ENCODE measurements at regions not wholly inside any gene's neighbourhood (a gene's known extent, or its start where the extent isn't known, plus 50 kb on each side); places are given as distances from the start of the nearest gene placed in this dataset.
"Not testable (repeated sequence)": the region's sequence is repeated elsewhere in the genome, so short reads cannot be mapped to it uniquely, and the experiment has no call there.

DNA sequence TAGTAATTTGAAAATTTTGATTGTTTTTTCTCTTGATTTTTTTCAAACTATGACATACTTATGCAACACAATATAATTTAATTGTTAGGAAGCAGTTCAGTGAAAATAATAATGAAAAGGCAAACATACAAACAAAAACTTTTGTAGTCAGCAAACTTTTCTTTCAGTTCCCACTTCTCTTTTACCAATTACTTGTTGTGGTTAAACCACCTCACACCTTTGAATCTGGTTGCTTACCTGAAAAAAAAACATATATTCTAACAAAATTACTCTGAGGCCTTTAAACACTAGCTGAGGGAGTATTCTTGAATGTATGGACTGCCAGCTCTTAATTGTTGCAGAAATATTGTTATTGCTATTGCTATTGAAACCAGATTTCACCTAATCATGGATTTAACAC is 266.2 kb upstream of the SEMA3C start:
- H3K36me3 ChIP-seq (ENCODE audit: insufficient read depth, low read length) = no peaks in the 10 kb centered on the region
- DNase-seq (ENCODE audit: low read depth) (no peak), FAIRE-seq (no peak)
- Mint-ChIP-seq H3K4me3 (ENCODE audit: unreplicated experiment) (no peak overlapping the region), H3K27ac (ENCODE audit: unreplicated experiment) (no peak overlapping the region), H3K4me1 (ENCODE audit: low read depth, unreplicated experiment) (peaks cover 6% of the 10 kb centered on the region), H3K27me3 (ENCODE audit: low read depth, unreplicated experiment) (no peaks in the 10 kb centered on the region), H3K9me3 (ENCODE audit: unreplicated experiment) (no peaks in the 10 kb centered on the region), H3K36me3 (ENCODE audit: low read depth, unreplicated experiment) (no peaks in the 10 kb centered on the region)
- no peak overlapping the region for H3K9ac ChIP-seq (ENCODE audit: low read length)
- no peaks in the 10 kb centered on the region for H3K9me3 ChIP-seq (ENCODE audit: insufficient read depth, low read depth, low read length)
- H3K4me3 ChIP-seq (ENCODE audit: insufficient read depth, low read depth, low read length) = no peak overlapping the region
- TF ChIP-seq, protein P1, sequence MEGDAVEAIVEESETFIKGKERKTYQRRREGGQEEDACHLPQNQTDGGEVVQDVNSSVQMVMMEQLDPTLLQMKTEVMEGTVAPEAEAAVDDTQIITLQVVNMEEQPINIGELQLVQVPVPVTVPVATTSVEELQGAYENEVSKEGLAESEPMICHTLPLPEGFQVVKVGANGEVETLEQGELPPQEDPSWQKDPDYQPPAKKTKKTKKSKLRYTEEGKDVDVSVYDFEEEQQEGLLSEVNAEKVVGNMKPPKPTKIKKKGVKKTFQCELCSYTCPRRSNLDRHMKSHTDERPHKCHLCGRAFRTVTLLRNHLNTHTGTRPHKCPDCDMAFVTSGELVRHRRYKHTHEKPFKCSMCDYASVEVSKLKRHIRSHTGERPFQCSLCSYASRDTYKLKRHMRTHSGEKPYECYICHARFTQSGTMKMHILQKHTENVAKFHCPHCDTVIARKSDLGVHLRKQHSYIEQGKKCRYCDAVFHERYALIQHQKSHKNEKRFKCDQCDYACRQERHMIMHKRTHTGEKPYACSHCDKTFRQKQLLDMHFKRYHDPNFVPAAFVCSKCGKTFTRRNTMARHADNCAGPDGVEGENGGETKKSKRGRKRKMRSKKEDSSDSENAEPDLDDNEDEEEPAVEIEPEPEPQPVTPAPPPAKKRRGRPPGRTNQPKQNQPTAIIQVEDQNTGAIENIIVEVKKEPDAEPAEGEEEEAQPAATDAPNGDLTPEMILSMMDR (IDR thresholded peaks at IDR 0.05; ENCODE audit: insufficient read depth, low read depth, low read length) = no peak
- no peak for TF ChIP-seq EZH2 (IDR thresholded peaks at IDR 0.05; ENCODE audit: insufficient read depth, low read length)
- H3K27ac ChIP-seq (ENCODE audit: low read depth, low read length) = no peak overlapping the region
- no peak overlapping the region for H2AFZ ChIP-seq (ENCODE audit: low read depth, low read length)
- no peaks in the 10 kb centered on the region for H4K20me1 ChIP-seq (ENCODE audit: insufficient read depth, low read length)
- H3K4me2 ChIP-seq (ENCODE audit: low read length) = no peak overlapping the region
- no peaks in the 10 kb centered on the region for H3K79me2 ChIP-seq (ENCODE audit: insufficient read depth, low read length)
- H3K27me3 ChIP-seq (ENCODE audit: insufficient read depth, low read length) = no peaks in the 10 kb centered on the region
- H3K4me1 ChIP-seq (ENCODE audit: insufficient read depth, low read length) = no peaks in the 10 kb centered on the region

DNA sequence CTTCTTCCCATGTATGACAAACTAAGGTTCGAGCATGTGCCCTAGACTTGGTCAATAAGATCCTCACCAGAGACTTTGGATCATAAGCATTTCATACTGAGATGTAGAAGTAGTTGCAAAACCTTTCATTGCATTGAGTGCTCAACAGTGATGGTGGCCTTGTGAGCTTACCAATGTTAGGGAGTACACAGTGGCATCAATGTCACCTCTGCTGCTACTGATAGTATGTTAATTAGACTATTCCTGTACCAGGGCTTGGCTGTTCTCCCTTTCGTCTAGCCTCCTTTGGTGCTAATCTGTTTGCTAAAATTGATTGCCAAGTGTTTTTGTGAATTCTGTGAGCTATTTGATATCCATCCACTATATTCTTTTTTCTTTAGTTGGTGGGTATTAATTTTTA is 264.5 kb upstream of the SEMA3C start:
- H3K9ac ChIP-seq (ENCODE audit: low read length) = no peak overlapping the region
- no peak overlapping the region for H3K27ac ChIP-seq (ENCODE audit: low read depth, low read length)
- no peaks in the 10 kb centered on the region for H3K79me2 ChIP-seq (ENCODE audit: insufficient read depth, low read length)
- no peaks in the 10 kb centered on the region for H4K20me1 ChIP-seq (ENCODE audit: insufficient read depth, low read length)
- Mint-ChIP-seq H3K36me3 (ENCODE audit: low read depth, unreplicated experiment) (no peaks in the 10 kb centered on the region), H3K9me3 (ENCODE audit: unreplicated experiment) (peaks cover 3% of the 10 kb centered on the region), H3K4me3 (ENCODE audit: unreplicated experiment) (no peak overlapping the region), H3K27me3 (ENCODE audit: low read depth, unreplicated experiment) (no peaks in the 10 kb centered on the region), H3K4me1 (ENCODE audit: low read depth, unreplicated experiment) (peaks cover 6% of the 10 kb centered on the region), H3K27ac (ENCODE audit: unreplicated experiment) (no peak overlapping the region)
- FAIRE-seq = no peak
- no peaks in the 10 kb centered on the region for H3K9me3 ChIP-seq (ENCODE audit: insufficient read depth, low read depth, low read length)
- no peak overlapping the region for H2AFZ ChIP-seq (ENCODE audit: low read depth, low read length)
- no peak for DNase-seq (ENCODE audit: low read depth)
- no peak overlapping the region for H3K4me2 ChIP-seq (ENCODE audit: low read length)
- no peaks in the 10 kb centered on the region for H3K4me1 ChIP-seq (ENCODE audit: insufficient read depth, low read length)
- H3K4me3 ChIP-seq (ENCODE audit: insufficient read depth, low read depth, low read length) = no peak overlapping the region
- no peaks in the 10 kb centered on the region for H3K27me3 ChIP-seq (ENCODE audit: insufficient read depth, low read length)
- TF ChIP-seq, protein P1 (IDR thresholded peaks at IDR 0.05; ENCODE audit: insufficient read depth, low read depth, low read length) = no peak
- TF ChIP-seq EZH2 (IDR thresholded peaks at IDR 0.05; ENCODE audit: insufficient read depth, low read length) = no peak
- H3K36me3 ChIP-seq (ENCODE audit: insufficient read depth, low read length) = no peaks in the 10 kb centered on the region

DNA sequence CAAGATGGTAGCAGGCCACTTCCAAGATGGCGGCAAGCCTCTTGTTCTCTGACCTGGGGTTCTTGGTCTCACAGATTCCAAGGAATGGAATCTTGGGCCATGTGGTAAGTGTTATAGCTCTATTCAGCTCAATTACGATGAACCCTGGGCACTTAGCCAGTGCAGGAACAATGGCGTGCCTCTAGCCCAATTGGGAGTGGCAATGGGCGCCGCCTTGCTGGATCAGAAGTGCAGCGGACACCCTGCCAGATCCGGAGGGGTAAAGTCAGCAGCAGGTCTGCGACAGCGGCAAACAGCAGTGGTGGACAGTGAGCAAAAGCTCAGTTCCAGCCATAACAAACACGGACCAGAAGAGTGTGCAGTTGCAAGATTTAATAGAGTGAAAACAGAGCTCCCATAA is 263.2 kb upstream of the SEMA3C start:
- FAIRE-seq; H2AFZ ChIP-seq (ENCODE audit: low read depth, low read length); H3K9me3 Mint-ChIP-seq (ENCODE audit: unreplicated experiment); H3K9me3 ChIP-seq (ENCODE audit: insufficient read depth, low read depth, low read length); H3K4me2 ChIP-seq (ENCODE audit: low read length); H3K79me2 ChIP-seq (ENCODE audit: insufficient read depth, low read length); H3K4me3 Mint-ChIP-seq (ENCODE audit: unreplicated experiment); H3K4me1 ChIP-seq (ENCODE audit: insufficient read depth, low read length); H3K36me3 Mint-ChIP-seq (ENCODE audit: low read depth, unreplicated experiment); H3K36me3 ChIP-seq (ENCODE audit: insufficient read depth, low read length); H3K27me3 ChIP-seq (ENCODE audit: insufficient read depth, low read length); H3K27ac ChIP-seq (ENCODE audit: low read depth, low read length); H3K4me3 ChIP-seq (ENCODE audit: insufficient read depth, low read depth, low read length); H3K27me3 Mint-ChIP-seq (ENCODE audit: low read depth, unreplicated experiment); H3K27ac Mint-ChIP-seq (ENCODE audit: unreplicated experiment); H3K4me1 Mint-ChIP-seq (ENCODE audit: low read depth, unreplicated experiment); DNase-seq (ENCODE audit: low read depth); H4K20me1 ChIP-seq (ENCODE audit: insufficient read depth, low read length); H3K9ac ChIP-seq (ENCODE audit: low read length): not testable (repeated sequence)

Measured in astrocyte (in vitro differentiated cells and primary cell).